ENCODE measurements at regions not wholly inside any gene's neighbourhood (a gene's known extent, or its start where the extent isn't known, plus 50 kb on each side); places are given as distances from the start of the nearest gene placed in this dataset.
A peak's percentile ranks its signal among the peaks of the same experiment; 100 is the strongest.

DNA sequence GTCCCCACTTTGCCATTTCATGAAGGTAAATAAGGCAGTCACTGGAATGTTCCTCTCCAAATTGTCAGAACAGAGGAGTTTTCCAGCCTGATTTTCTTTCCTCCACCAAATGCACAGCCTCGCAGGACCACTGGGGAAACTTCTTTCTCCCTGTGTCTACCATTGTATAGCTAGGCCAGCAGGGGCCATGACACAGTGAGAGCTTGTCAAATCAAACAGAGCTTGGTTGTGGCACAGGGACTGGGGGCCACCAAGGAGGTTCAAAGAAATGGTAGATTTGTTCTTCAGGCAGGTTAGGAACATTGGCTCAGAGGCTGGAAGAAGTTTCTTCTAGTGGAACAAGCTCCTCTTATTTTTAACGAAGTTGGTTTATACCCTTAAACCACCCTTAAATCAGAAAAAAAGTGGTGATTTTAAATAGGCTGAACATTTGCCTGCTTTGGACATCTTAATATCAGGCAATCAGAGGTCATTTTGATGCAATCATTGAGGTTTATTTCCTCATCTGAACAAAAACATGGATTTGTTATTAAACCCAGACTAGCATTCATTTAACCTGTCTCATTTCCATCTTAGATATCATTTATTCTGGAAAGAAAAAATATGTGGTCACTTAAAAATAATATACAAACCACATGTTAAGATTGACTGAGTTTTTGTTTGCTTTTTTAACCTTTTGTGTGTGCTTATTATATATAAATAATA is 105.6 kb downstream of the GTPBP8 start:
- DNase-seq (ENCODE audit: low spot score), result no peak

DNA sequence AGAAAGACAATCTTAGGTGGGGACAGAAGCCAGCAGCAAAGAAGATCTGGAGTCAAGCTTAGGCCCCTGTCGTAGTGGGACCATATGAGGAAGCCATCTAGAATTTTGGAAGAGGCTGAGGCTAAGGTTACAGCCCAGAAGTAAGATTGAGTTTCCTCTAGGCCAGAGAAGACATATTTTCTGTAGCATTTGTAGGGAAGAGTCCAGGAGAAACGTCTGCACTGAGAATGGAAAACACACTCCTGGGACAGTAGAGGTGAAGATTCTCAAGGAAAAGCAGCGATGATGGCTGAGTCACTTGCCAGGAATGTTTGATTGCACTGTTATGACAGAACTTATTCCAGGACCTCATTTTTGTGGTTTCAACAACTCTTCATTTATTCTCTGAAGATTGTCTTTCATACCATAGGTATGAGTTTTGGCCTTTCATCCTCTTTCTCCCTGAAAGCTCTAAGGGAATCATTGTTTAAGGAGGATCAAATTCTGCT is 107.2 kb downstream of the GTPBP8 start:
- peak; percentile 71 for DNase-seq (ENCODE audit: low spot score)

DNA sequence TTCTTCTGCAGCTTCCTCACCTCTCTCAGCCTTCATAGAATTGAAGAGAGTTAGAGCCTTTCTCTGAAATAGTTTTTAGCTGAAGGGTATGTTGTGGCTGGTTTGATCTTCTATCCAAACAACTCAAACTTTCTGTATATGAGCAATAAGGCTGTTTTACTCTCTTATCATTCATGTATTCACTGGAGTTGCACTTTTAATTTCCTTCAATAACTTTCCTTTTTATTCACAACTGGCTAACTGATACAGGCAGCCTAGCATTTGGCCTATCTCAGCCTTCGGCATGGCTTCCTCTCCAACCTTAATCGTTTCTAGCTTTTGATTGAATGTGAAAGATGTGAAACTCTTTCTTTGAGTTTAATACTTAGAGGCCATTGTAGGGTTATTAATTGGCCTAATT is 109.3 kb downstream of the GTPBP8 start:
- no peak for DNase-seq (ENCODE audit: low spot score)

DNA sequence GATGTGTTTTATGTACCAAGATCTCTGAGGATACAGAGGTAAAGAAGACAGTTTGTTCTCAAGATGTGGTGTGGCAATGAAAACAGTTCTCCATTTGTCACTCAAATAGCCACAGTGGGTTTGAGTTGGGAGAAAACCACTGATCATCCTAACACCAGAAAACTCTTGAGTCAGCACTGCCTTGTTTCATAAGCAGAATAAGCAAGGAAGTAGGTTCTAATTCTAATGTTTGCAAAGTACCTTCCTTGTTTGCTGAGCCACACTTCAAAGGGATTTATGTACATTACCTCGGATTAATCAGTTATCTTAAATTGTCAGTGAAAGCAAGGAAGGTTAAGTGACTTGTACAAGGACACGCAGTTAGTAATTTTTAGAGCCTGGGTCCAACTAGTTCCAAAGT is 107.8 kb upstream of the BOC start:
- DNase-seq (ENCODE audit: low spot score), result no peak

- no peak for DNase-seq (ENCODE audit: low spot score)
These were observed 106.8 kb upstream of the BOC start for GRCh38 chr3:113104357-113105092.

DNA sequence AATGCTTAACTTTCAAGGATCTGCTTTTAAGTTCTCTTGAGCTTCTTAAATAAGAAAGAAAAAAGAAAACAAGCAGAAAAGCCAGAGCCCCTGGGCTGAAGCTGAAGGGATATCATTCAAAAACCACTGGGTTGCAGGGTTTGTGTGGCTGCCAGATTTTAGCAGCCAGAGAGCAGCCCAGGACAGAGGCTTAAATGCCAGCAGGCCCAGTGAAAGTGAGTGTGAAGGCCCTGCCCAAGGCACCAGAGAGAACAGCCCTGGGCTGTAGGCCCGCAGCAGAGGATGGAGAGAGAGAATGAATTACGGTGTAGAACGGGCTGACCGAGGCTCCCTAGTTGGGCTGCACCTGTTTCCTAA is 106.3 kb upstream of the BOC start:
- DNase-seq (ENCODE audit: low spot score), result peak; percentile 36

DNA sequence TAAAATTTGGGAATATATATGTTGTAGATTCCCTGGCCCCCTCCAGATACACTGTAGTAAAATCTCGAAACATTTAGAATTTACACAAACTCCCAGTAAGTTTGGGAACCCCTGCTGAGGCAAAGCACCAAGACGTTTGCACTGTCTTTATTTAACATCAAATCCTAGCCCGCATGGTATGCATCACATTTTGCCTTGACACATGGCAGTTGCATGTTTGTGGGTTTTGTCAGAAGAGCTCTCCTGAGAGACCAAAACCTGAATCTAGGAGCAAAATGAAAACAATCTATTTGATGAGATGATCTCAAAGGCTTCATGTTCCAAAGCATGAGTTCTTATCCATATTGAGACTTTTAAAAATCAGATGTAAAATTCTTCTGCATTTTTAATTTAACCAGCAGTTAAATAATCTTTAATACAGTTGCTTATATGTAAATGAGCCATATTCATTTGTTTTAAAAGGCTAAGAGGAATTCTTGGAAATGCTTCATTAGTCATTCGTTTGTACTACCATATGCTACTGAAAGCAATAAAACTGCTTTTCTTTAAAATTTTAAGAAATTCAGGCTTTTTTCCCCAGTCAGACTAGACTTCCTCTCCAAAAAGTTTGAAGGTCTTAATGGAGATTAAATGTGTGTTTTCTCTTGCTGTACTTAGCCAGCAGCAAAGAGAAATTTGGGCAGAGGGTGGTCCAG is 105.2 kb upstream of the BOC start:
- no peak for DNase-seq (ENCODE audit: low spot score)

DNA sequence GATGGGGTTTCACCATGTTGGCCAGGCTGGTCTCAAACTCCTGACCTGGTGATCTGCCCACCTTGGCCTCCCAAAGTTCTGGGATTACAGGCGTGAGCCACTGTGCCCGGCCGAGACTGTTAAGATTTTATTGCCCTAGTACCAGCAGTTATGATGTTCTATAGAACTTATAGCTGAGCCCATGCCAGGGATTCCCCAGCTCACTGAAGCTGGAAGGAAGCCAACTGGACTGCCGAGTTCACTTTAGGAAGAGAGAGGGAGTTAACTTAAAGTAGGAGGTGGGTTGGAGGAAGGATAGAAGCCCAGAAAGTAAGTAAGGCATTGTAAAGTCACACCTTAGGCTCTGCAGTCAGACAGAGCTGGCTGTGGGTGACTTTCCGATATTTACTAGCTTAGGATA is 101.1 kb upstream of the BOC start:
- DNase-seq (ENCODE audit: low spot score), result no peak

GRCh38 chr3:113111011-113111707 is 100.2 kb upstream of the BOC start:
- DNase-seq (ENCODE audit: low spot score), result no peak

- DNase-seq (ENCODE audit: low spot score), result no peak
These were observed 98.0 kb upstream of the BOC start for GRCh38 chr3:113113361-113113760.

DNA sequence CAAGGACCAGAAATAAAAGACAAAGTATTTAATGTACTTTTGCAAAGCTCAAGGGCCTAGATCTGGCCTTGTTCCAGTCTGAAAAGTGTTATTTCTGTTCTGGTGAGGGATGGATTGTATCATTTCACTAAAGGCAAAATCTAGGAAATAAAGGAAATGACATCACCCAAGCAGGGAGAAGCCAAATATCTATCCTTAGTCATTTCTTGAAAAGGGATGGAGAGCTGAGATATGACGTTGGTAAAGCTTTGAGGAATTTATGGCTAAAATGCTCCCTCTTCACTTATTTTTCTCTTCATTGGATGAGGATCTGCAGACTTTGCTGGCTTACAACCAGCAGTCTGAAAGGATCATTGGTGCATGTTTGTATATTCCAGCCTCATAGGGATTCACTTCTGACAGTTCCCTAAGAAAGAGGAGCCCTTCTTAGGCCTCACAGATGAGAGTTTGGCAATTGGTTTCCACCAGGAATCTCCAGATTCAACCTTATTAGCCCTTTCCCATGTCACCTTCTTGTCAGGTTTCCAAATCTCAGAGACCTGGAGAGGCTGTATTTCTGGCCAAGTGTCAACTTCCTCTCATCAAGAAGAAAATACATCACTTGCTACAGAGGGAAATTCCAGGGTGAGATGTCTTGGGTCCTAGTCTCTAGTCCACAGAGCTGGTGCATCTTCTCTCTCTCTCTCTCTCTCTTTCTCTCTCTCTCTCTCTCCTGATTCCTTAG is 93.7 kb upstream of the BOC start:
- DNase-seq (ENCODE audit: low spot score), result peak; percentile 80

- no peak for DNase-seq (ENCODE audit: low spot score)
These were observed 93.0 kb upstream of the BOC start for GRCh38 chr3:113118336-113118735.

DNA sequence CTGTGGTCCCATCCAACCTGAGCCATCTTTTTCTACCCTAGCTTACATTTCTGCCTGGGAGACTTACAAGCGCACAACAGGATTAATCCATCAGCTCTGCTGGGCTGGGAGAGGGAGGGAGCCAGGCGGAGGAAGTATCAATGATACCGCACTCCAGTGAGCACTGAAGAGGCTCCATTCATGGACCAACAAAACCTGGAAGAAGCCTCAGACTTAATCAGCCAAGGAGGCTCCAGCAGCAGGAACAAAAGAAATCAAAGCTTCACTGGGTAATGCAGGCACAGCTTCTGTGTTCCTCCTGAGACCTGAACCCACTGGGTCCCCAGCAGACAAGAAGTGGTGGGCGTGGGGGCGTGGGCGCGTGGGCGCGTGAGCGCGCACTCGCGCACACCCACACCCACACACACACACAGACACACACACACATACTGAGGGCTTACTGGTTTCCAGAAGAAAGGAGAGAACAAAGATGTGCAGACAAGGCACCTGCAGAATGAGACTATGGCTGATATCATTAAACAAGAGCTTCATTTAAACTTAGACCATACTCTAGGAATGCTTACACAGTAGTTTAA is 87.0 kb upstream of the BOC start:
- DNase-seq (ENCODE audit: low spot score), result no peak

DNA sequence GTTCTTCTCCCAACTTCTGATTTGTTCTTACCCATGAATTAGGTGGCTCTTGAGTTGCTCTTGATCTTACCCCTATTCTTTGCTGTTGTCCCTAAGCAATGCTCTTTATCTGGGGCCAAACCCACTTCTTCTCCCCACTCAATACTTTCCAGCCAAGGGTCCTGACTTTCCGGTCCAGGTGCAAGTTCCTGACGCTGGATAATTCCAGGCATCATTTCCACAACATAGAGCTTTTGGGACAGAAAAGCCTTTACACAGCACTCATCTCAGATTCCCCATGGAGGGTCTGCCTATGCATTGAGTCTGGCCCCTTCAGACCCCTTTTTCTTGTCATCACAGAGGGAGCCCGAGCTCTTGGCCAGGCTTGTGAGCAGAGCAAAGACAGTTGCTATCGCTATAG is 85.4 kb upstream of the BOC start:
- no peak for DNase-seq (ENCODE audit: low spot score)

DNA sequence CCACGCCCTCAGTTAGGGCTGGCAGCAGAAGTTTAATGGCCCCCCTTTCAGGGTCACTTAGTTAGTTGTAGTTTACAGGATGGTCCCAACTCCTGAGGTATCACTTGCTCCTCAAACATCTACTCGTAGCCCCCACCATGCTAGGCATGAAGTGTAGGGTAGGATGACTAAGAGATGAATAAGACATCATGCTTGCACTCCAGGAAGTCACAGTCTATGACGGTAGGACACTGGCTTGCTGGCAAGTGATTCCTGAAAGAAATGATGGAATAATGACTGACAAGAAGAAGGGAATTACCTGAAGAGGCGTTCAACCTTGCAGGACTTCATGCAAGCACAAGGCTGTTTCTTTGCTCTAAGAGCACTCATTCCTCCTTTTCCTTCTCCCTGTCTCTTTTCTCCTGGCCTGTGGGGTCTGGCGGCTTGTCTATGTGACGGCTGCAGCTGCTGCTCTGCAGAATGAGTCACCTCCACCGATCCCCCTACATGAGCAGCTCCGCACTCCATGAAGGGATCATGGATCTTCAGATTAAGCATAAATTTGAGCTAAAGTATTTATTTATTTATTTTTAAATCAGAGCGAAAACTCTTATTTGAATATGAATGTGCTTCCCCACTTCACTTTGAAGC is 82.9 kb upstream of the BOC start:
- no peak for DNase-seq (ENCODE audit: low spot score)

- no peak for DNase-seq (ENCODE audit: low spot score)
These were observed 82.2 kb upstream of the BOC start for GRCh38 chr3:113129168-113129567.

GRCh38 chr3:113132571-113132996 is 78.8 kb upstream of the BOC start:
- peak; percentile 71 for DNase-seq (ENCODE audit: low spot score)

GRCh38 chr3:113133140-113133539 is 78.2 kb upstream of the BOC start:
- DNase-seq (ENCODE audit: low spot score), result no peak

GRCh38 chr3:113136071-113136470 is 75.3 kb upstream of the BOC start:
- DNase-seq (ENCODE audit: low spot score), result peak; percentile 46

DNA sequence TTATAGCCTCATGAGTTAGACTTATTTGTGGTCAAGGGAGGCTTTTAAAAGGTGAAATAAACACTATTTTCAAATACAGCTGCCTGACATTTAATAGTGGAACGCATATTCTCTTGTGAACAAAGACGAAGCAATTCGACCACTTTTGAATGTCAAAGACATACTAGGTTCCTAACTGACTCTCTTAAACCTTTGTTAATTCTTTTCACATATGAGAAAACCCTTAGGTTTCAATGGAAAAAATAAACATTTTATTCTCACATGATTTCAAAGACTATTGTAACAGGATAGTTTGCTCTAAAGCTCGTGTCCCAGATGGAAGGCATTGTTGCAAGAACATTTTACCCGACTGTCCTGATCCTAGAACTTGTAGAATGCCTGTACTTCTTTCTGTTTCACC is 74.8 kb upstream of the BOC start:
- no peak for DNase-seq (ENCODE audit: low spot score)
